ENCODE measurements at regions not wholly inside any gene's neighbourhood (a gene's known extent, or its start where the extent isn't known, plus 50 kb on each side); places are given as distances from the start of the nearest gene placed in this dataset.

DNA sequence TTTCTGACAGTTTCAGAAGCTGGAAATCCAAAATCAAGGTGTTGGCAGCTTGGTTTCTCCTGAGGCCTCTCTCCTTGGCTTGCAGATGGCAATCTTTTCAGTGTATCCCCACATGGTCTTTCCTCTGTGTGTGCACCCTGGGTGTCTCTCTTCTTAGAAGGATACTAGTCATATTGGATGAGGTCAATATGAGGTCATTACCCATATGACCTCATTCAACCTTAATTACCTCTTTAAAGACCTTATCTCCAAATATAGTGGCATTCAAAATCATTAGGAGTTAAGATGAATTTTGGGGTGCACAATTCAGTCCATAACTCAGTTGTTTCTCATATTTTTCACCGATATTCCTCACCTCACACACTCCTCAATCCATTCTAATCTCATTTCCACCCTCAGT, 92.4 kb upstream of the TGM3 start:
- Mint-ChIP-seq H3K4me3 (no peak overlapping the region), H3K9me3 (no peaks in the 10 kb centered on the region), H3K4me1 (no peaks in the 10 kb centered on the region), H3K36me3 (ENCODE audit: low read depth) (no peaks in the 10 kb centered on the region), H3K27me3 (ENCODE audit: low read depth) (peaks cover 7% of the 10 kb centered on the region), H3K27ac (no peak overlapping the region)
- TF ChIP-seq, protein P1, sequence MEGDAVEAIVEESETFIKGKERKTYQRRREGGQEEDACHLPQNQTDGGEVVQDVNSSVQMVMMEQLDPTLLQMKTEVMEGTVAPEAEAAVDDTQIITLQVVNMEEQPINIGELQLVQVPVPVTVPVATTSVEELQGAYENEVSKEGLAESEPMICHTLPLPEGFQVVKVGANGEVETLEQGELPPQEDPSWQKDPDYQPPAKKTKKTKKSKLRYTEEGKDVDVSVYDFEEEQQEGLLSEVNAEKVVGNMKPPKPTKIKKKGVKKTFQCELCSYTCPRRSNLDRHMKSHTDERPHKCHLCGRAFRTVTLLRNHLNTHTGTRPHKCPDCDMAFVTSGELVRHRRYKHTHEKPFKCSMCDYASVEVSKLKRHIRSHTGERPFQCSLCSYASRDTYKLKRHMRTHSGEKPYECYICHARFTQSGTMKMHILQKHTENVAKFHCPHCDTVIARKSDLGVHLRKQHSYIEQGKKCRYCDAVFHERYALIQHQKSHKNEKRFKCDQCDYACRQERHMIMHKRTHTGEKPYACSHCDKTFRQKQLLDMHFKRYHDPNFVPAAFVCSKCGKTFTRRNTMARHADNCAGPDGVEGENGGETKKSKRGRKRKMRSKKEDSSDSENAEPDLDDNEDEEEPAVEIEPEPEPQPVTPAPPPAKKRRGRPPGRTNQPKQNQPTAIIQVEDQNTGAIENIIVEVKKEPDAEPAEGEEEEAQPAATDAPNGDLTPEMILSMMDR (IDR thresholded peaks at IDR 0.05; ENCODE audit: unreplicated experiment in 3 of 3) = no peak

DNA sequence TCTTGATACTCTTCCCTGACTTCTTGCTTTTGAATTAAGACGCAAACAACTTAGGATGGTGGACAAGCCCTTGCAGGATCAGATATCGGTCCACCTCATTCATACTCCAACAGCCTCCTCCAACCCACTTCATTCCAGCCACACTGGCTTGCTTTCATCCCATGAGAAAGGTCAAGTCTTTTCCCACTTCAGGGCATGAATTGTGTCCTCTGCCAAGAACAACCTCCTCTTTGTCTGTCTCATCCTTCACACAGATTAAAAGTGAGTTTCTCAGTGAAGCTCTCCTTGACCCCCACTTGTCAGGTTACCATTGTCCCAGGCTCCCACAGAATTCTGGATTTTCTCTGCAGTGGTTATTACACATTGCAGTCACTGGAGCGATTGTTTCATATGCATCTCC, 91.8 kb upstream of the TGM3 start:
- Mint-ChIP-seq H3K27me3 (ENCODE audit: low read depth) (peaks cover 7% of the 10 kb centered on the region), H3K36me3 (ENCODE audit: low read depth) (no peaks in the 10 kb centered on the region), H3K4me3 (no peak overlapping the region)

DNA sequence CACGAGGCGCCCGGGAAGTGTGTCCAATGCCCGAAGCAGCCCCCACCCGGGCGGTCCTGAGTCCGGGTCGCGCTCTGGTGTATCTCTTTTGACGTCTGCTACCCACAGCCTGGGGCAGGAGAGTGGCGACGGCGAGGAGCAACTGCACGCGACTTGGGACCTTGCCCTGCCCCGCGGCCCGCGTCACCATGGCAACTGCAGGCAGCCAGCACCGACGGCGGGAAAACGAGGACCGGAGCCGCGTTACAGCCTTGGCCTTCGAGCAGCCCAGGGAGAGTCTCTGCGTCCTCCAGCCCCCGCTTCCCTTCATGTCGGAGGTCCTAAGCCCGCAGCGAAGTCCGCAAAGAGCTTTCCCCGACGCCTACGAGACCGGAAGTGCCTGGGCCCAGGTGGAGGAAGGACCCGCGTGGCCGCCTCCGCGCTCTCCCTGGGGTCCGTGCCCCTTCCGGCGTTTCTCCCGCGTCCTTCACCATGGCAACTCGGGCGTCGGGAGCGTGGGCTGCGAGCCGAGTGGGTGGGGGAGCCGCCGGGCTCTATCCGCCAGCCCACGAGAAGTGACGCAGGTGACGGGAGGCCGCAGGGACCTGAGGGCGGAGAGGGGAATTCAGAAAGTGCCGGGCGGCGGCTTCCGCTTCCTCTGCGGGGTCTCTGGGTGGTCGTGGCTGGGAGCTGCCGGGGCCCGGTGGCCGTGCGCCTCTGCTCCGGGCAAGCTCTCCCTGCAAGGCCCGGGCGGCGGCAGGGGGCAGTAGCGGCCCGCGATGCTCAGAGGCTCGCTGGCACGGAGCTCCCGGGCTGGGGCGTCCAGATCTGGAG, 88.6 kb upstream of the TGM3 start:
- peak overlapping the region; percentile 88 to 90 (median 89) for H3K4me3 Mint-ChIP-seq
- no peaks in the 10 kb centered on the region for H3K36me3 Mint-ChIP-seq (ENCODE audit: low read depth)
- H3K27me3 Mint-ChIP-seq (ENCODE audit: low read depth) = peaks cover 7% of the 10 kb centered on the region
- H3K27ac Mint-ChIP-seq = peak overlapping the region in 2 of 3 experiments; percentile 36 to 49
- H3K4me1 Mint-ChIP-seq = no peaks in the 10 kb centered on the region
- TF ChIP-seq, protein P1 (IDR thresholded peaks at IDR 0.05; ENCODE audit: unreplicated experiment in 3 of 3) = peak; percentile 87 to 91 (median 87)
- no peaks in the 10 kb centered on the region for H3K9me3 Mint-ChIP-seq

More for the DNA sequence above, 91.8 kb upstream of the TGM3 start:
- no peaks in the 10 kb centered on the region for H3K4me1 Mint-ChIP-seq
- H3K27ac Mint-ChIP-seq = no peak overlapping the region
- TF ChIP-seq, protein P1 (IDR thresholded peaks at IDR 0.05; ENCODE audit: unreplicated experiment in 3 of 3) = no peak
- H3K9me3 Mint-ChIP-seq = no peaks in the 10 kb centered on the region

DNA sequence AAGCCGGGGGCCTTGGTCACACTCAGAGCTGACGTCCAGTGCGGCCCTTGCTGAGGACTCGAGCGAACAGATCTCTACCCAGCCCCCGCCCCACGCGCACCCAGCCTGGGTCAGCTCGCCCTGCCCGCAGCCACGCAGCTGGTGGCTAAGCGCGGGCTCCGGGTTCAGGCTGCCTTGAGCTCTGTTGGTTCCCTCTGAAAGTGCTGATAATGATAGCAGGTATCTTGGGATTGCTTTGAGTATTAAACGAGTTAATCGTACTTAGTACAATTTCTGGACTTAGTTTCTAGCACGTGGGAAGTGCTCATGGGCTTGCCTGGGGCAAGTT, 88.1 kb upstream of the TGM3 start:
- Mint-ChIP-seq H3K27me3 (ENCODE audit: low read depth) (peaks cover 7% of the 10 kb centered on the region), H3K27ac (peak overlapping the region in 1 of 3 experiments; percentile 18), H3K9me3 (no peaks in the 10 kb centered on the region), H3K4me3 (peak overlapping the region; percentile 88 to 90 (median 89)), H3K4me1 (no peaks in the 10 kb centered on the region), H3K36me3 (ENCODE audit: low read depth) (no peaks in the 10 kb centered on the region)
- TF ChIP-seq, protein P1 (IDR thresholded peaks at IDR 0.05; ENCODE audit: unreplicated experiment in 3 of 3) = peak in 1 of 3 experiments; percentile 33

DNA sequence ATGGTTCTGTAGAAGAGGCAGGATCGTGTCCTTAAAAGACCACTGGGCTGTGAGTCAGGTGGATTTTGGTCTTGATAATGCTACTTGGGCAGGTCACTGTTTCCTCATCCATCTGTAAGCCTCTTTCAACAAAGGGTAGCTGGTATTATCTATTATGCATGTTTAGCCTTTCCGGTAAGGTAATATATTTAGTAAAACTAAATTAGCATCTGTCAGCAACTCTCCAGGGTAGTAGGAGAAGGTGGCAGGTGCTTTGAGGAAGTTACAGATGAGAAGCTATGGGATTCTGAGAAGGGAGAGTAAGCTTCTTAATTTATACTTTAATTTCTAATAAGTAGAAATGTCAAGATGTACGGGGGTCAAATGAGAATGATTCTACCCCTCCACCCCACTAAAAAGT, 86.9 kb upstream of the TGM3 start:
- TF ChIP-seq, protein P1 (IDR thresholded peaks at IDR 0.05; ENCODE audit: unreplicated experiment in 3 of 3) = no peak
- no peaks in the 10 kb centered on the region for H3K9me3 Mint-ChIP-seq
- peaks cover 7% of the 10 kb centered on the region for H3K27me3 Mint-ChIP-seq (ENCODE audit: low read depth)
- no peak overlapping the region for H3K27ac Mint-ChIP-seq
- H3K4me1 Mint-ChIP-seq = peaks cover 2% of the 10 kb centered on the region
- no peaks in the 10 kb centered on the region for H3K36me3 Mint-ChIP-seq (ENCODE audit: low read depth)
- H3K4me3 Mint-ChIP-seq = peak overlapping the region in 1 of 3 experiments; percentile 26
